HG02840 (cell line): ENCODE measurements at regions not wholly inside any gene's neighbourhood (a gene's known extent, or its start where the extent isn't known, plus 50 kb on each side); places are given as distances from the start of the nearest gene placed in this dataset.

Source experiments
- ATAC-seq: cut with Tn5 transposase; IDR thresholded peaks from one replicate; pipeline ENCODE4 v1.9.1; 2021; ENCODE audit warnings: mild to moderate bottlenecking, moderate library complexity, moderate number of reproducible peaks; ENCODE audit not compliant: unreplicated experiment, low FRiP score

DNA sequence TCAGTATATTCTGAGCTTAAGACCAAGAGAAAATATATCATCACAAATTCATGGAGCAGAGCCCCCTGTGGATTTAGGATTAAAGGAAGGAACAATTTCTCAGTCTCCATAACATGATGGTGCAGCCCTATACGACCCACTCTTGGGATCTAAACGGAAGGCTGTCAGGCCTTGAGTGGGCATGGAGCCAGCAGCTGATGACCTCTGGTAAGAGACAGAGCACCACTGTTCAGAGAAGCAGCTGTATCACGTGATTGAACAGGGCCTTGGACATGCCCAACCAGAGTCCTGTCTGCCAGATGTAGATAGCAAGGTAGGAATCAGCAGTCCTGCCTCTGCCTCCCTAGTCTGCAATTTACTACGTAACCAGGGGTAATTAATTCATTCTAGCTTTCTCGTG, 259.4 kb upstream of the POU3F2 start:
- ATAC-seq, result no peak

DNA sequence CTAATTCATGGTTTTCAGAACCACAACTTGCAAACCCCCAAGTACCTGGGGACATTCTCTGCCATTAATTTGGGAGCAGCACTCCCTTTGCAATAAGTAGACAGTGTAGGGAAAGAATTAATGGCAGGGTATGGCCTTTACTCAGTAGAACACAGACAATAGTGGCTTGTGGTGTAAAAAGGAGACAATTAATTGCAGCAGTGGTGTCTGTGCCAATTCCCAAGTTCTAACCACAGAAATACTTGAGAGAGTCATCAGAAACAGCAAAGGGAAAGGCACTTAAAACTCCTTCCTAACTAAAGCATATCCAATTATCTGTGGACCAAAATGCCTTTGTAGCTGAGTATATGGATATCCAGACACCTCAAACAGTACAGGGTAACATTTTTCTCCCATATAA, 257.6 kb upstream of the POU3F2 start:
- no peak for ATAC-seq

DNA sequence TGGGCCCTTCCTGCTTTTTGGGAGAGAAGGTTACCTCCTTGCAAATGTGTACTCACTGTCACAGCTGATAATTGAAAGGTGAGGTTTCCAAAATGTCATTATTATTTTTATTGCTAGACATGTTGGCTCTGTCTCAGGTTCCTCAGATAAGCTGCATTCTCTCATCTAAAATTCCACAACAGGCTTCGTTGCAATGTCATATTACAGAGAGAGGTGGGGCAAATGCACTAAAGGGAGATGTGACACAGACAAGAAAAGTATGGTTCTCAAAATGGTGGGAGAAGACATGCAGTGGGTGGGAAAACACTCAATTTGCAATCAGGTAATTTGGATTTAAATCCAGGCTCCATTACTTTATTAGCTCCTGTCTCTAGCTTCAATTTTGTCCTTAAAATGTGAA, 256.4 kb upstream of the POU3F2 start:
- no peak for ATAC-seq

- no peak for ATAC-seq
Observed at GRCh38 chr6:98579079-98579478, 255.3 kb upstream of the POU3F2 start.

DNA sequence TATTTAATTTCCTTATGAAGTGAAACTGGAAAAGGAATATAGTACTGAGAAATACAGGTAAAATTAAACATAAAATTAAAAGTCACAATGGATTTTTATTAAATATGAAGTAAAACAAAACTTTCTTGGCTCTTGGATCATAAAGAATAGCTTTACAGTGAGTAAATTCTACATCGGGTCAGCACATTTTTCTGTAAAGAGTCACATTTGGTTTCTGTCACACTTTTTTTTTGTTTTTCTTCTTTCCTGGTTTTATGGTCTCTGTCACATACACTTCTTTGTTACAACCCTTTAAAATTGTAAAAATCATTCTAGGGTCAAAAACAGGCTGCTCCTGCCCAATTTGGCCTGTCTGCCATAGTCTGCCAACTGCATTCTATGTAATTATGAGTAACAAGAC, 254.4 kb upstream of the POU3F2 start:
- no peak for ATAC-seq

DNA sequence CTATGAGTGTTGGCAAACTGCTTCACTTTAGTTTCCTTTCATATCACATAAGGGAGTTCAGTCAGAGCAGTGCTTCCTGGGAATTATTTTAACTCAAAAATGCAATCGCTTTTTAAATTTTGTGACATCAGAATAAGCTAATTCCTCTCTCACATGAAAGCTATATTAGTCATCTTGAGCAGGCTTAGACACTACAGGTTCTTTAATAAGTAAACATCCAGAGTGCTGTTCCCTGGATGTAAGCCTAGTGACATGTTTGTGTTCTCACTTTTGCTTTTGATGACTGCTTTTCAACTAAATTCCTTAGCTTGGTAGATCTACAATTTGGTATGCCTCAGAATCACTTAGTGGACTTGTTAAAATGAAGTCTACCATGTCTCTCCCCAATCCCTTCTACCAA, 252.7 kb upstream of the POU3F2 start:
- ATAC-seq, result no peak

- ATAC-seq, result no peak
Observed at GRCh38 chr6:98583506-98583905, 250.9 kb upstream of the POU3F2 start.

DNA sequence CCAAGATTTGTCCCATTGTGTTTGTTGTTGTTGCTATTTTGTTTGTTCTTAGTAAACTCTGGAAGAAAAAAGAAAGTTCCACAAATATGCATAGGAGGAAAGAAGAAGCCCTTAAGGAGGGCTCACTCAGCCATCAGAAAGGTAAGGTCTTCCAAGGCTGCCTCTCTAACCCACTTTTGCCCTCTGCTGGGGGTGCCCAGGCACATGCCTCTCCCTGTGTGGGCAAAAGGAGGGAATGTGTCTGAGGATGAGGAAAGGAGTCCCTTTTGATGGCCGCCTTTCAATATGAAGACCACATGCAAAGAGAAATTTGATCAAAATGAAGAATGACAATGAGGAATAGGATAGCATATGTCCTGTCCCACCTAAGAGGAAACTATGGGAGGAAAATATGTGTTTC, 248.2 kb upstream of the POU3F2 start:
- no peak for ATAC-seq

DNA sequence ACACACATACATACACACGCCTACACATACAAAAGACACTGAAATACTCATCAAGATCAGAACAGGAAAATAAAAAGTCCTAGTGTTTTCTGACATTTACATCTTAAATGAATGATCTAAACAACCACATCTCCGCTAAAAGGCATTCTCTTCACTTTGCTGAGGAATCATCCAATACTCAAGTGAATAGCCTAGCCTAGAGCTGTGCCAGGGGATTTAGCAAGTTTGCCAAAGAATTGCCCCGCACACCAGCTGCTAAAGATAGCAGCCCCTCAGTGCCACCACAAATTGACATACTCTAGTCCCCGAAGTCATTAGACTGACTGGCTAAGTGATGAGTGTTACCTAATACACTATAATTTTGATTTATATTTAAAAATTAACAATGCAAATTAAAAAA, 246.8 kb upstream of the POU3F2 start:
- no peak for ATAC-seq

- no peak for ATAC-seq
Observed at GRCh38 chr6:98589536-98589935, 244.8 kb upstream of the POU3F2 start.

GRCh38 chr6:98590136-98590681, 244.2 kb upstream of the POU3F2 start:
- no peak for ATAC-seq

DNA sequence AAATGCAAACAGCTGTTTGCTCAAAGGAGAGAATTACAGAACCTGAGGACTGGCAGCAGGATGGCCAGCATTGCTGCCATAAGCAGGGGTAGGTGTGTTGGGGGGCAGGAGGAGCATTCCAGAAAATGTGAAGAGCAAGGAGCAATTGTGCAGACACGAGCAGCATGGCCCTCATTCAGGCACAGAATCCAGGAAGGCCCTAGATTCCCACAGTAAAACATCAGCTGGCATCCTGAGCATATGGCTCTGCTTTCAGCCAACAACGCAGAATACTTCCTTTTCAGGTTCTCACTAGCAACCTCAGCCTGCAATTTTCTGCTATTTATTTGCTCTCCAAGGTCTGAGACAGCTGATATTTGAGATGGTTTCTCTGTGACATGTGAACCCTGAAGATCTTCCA, 243.4 kb upstream of the POU3F2 start:
- no peak for ATAC-seq

DNA sequence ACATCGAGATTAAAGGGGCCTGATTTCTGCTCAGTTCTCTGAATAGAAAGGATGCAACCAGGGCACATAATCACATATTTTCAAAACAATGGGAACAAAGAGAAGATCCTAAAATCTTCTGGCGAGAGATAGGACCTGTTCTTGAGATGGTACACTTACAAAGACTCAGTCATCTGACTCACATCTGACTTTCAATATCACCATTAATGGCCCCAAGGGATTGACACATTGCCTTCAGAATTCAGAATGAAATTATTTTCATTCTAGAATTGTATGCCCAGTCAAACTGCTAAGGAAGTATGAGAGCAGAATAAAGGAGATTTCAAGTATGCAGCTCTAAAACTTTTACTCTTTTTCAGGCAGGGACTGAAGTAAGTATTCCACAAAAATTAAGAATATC, 240.7 kb upstream of the POU3F2 start:
- no peak for ATAC-seq

GRCh38 chr6:98601716-98602115, 232.7 kb upstream of the POU3F2 start:
- no peak for ATAC-seq

DNA sequence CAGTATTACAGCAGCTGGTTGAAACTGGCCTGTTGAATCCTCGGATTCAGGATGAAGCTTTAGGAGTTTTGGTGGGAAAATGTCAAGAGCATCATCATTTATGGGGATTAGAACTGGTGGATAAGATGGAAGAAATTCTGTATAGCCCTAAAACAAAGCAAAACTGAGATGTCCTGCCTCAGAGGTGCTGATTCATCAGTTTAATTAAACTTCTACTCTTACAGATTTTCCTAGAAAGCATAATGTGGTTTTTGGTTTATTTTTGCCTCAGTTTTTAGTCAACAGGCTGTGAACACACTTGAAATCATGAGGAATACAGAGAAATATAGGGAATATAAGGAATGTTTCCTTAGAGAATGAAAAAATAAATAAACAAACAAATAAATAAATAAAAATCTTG, 228.7 kb upstream of the POU3F2 start:
- ATAC-seq, result no peak

- ATAC-seq, result no peak
Observed at GRCh38 chr6:98627129-98627775, 207.1 kb upstream of the POU3F2 start.

DNA sequence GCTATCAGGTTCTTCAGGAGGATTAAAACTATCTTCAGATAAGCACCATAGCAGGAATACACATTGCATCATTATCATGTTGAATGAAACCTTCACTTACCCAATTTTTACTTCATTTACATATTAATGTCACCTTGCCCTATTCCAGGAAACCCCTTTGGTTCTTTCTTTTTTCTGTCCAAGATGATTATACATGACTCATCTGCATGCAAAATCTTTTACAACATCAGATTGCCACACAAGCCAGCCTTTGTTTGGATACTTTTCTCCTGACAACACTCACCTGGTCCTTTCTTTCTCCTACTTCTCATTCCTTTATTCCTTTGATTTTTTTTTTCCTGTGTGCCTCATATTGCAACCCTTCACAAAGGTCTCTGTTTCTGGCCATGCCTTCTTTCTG, 200.5 kb upstream of the POU3F2 start:
- no peak for ATAC-seq

DNA sequence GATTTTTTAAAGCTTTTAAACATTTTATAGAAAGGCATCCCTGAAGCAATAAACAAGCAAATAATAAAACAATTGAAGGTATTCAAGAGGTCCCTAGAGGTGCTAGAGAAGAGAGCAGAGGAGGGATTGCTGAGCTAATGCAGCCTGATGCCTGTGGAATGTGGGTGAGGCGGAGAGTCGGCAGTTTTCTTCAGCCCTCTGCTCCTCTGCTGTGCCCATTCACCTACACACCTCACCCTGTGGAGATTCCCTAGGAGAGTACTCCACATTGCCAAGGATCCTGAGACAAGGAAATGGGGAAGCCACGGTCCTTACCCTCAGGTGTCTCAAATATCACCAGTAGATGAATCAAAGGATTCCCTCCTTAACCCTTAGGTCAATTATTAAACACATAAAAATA, 199.8 kb upstream of the POU3F2 start:
- no peak for ATAC-seq

DNA sequence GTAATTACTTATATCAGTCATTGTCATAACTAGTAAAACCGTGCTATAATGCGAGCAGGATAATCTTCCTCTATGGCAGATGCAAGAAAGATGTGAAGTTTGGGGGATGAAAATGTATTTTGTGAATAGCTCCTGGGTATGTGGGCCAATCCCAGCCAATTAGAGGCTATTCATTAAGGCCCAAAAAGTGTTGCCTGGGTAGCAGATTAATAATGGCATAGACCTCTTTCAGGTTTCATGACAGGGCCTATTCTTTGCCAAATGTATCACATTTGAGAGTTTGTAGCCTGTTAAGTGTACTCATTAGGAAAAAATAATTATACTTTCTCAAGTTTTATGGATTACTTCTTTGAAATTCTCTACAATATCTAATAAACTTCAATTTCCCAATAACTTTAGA, 199.2 kb upstream of the POU3F2 start:
- ATAC-seq, result no peak

DNA sequence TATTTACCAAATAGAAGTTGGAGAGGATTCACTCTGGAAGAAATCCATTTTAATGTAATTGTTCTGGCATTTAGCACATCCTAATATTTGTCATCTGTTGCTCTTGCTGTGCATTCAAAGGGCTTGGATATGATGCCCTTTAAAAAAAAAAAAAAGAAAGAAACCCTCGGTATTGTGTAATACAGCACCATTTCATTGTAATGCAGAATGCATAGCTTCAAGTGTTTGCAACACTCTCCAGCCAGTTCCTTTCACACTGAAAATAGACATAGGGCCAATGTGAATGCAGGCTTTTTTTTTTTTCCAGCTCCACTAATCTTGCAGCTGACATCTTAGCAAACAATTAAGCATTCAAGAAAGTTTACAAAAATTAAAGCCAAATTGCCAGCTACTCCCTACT, 197.4 kb upstream of the POU3F2 start:
- no peak for ATAC-seq

GRCh38 chr6:98639089-98639635, 195.2 kb upstream of the POU3F2 start:
- no peak for ATAC-seq

DNA sequence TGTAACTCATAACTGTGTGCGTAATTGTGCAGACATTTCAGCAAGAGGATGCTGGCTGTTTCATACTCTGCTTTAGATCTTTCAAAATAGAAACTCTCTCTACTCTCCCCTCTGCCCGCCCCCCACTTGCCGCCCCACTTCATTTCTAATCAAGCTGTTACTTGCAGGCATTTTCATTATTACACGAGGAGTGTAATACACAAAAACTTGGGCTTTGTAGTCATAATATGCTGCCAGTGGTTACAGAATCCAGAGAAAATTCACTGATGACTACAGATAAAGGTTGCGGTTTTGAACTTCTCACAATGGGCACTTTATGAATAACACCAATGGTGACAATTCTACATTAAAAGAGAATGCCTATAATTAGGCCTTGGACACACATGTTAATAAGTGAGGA, 194.0 kb upstream of the POU3F2 start:
- no peak for ATAC-seq
